Activated CD8-positive, alpha-beta memory T cell treated with anti-CD3 and anti-CD28 coated beads for 24 hours (primary cell): ENCODE measurements at regions not wholly inside any gene's neighbourhood (a gene's known extent, or its start where the extent isn't known, plus 50 kb on each side); places are given as distances from the start of the nearest gene placed in this dataset.

ENCODE experiments used
- DNase-seq: peaks from one replicate; pipeline ENCODE4 v3.0.0-alpha.2; 2020

DNA sequence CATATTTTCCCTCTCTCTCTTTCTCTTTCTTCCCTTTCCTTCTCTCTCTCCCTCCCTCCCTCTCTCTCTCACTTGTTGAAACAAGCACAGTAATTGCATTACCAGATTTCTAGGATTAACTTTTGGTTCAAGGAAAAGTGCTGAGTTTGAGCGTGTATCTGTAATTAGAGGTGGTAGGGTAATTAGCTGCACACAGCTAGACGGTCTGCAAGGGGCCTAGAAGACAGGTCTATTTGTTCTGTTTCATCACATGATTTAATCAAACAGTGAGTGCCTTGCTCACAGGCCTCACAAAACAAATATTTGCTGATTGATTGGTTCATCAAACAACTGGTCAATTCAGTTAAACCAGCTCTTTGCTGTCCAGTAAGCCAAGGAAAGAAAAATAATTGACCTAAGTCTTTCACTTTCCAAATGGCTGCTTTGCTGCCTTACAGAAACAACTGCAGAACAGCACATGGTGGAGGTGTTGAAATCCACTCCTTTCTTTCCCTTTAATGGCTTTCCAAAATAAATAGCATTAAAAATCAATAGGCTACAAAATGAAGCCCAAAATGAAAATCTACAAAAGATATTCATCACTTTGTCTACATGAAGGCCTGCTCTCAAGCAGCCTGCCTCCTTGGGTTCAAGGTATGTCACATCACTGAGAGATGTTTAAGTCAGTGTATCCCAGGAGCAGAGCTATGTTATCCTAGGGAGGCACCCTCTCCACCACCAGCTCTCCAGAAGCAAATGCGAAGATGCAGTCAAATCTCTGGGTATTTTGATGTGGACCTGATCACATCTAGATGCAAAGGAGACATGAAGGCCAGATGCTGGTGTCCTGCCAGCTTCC is 264.4 kb upstream of the SIX2 start:
- DNase-seq, result no peak

DNA sequence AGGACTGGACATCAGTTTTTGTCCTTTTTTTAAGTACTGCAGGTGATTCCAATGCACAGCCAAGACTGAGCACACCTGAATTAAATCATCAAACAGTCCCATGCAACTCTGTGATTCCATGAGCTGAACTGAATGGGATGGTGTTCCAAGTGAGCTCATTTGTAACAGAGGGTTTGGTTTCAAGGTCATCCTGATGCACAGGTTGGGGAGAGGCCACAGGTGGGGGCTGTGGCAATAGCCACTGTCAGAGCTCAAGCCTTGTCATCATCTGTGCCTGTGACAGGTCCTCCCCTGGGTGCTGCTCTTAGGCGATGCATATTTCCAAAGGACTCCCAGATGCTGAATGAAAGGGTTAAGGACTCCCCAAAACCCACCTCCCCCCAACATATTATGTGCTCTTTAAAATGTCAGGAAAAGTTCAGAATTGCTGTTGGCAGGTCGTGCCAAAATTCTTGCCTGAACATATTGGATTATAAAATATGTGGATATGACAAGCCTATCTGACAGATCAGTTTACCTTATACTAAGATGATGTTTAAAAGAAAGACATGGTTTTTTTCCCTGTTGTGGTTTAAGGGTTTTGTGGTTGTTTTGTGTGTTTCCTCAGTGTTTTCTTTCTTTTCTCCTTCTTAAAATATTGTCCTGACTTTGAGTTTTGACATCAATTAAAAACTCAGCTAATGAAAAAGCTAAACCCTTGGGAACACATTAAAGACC is 263.5 kb upstream of the SIX2 start:
- DNase-seq, result no peak

DNA sequence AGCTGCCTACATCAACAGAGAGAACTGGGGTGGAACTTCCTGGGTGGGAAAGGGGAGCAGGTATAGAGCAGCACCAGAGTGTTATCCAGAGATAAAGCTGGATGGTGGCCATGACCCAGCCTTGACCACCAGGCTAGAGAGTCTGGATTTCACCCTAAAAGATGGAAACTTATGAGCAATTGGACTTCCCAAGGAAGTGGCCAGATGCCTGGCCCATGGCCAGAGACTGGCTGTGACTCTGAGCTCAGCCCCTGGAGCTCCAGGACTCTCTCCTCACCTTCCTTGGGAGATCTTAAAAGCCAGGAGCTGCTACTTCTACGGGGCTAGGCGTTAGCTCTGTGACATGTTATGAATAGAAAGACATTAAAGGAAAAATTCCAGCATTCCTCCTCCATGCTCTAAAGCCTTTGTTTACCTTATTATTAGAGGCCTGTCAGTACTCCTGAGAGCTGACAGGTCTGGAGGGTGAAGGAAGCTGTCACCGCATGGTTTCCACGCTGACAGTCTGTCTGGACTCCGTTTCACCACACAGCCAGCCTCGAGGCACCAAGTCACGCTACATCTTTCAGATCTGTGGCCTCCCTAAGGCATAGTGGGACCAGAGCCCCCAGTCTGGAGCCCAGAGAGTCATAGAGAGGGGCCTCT is 260.0 kb upstream of the SIX2 start:
- no peak for DNase-seq

GRCh38 chr2:45268631-45269030 is 259.4 kb upstream of the SIX2 start:
- DNase-seq, result no peak

DNA sequence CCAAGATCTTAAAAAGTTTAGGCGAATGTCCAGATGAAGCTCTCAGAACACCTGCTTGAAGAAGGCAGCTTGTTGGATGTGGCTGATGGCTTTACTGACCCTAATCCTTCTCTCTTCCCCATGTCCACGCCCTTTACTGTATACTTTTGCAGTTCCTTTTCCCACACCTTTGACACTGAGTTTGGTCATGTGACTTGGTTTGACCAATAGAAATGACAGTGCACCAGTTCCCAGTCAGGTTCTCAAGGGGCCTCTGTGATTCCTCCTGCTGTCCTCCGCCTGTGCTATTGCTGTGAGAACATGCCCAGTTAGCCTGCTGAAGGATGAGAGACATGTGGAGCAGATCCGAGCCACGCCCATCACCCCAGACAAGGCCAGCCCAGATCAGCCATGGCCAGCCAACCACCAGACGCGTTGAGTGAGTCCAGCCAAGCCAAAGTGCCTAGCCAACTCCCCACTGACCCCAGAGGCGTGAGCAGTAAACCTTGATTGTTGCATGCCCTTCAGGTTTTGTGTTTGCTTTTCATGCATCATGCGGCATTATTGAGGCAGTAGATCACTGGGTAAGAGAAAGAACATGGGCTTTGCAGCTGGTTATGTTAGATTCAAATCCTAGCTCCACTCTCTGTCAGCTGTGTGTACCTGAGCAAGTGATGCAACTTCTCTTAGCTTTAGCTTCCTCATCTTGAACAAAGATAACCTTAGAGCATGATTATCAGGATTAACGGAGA is 258.0 kb upstream of the SIX2 start:
- DNase-seq, result no peak

GRCh38 chr2:45265336-45265735 is 256.1 kb upstream of the SIX2 start:
- no peak for DNase-seq

- no peak for DNase-seq
Observed at GRCh38 chr2:45264227-45265225, 255.3 kb upstream of the SIX2 start.

DNA sequence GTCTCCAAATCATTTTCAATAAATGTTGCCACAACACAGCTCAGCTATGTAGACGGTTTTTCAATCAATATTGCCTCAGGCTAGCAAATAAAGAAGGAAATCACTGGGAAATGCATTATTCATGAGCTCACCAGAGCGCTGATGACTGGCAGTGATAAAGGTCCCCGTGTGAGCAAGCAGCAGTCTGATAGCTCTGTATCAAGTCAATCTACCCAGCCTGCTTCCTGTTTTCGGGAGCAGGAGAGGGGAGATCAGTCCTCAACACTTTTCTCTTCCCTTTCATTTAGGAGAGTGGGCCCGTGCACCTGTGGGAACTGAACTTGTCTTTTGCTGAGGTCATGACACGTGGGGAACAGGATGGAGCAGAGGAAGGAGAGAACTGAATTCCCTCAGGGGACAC is 253.9 kb upstream of the SIX2 start:
- DNase-seq, result no peak

- DNase-seq, result no peak
Observed at GRCh38 chr2:45261746-45262145, 252.5 kb upstream of the SIX2 start.

DNA sequence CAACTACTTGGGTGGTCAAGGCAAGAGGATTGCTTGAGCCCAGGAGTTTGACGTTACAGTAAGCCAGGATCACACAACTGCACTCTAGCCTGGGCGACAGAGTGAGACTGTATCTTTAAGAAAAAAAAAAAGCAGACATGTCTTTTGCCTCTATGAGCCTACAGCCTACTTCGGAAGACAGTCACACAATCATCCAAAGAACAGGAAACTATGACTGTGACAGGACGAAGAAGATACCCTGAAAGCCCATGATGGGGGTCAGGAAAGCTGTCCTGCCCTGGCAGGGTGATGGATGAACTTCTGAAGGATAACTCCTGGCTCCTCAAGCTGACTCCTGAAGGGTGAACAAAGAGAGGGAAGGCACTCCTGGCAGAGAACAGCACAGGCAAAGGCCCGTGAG is 251.7 kb upstream of the SIX2 start:
- no peak for DNase-seq

GRCh38 chr2:45259547-45260160 is 250.4 kb upstream of the SIX2 start:
- DNase-seq, result no peak

GRCh38 chr2:45259138-45259537 is 249.9 kb upstream of the SIX2 start:
- no peak for DNase-seq

DNA sequence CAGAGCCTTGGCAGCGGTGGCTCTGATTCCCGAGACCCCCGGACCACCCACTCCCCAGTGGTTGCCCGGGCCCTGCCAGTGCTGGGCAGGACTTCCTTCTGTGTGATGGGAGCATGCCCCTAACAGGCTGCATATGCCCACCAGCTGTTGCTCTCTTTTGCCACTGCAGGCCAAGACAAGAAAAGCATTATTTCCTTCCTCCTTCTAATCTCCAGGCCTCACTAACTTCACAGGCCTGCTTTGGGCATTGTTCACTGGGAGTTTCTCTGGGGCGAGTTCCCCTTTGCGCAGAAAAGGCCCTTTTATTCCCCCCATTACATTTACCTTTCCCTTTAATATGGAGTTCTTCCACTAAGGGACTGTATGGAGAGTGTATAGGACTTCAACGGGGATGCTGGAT is 249.1 kb upstream of the SIX2 start:
- DNase-seq, result no peak

DNA sequence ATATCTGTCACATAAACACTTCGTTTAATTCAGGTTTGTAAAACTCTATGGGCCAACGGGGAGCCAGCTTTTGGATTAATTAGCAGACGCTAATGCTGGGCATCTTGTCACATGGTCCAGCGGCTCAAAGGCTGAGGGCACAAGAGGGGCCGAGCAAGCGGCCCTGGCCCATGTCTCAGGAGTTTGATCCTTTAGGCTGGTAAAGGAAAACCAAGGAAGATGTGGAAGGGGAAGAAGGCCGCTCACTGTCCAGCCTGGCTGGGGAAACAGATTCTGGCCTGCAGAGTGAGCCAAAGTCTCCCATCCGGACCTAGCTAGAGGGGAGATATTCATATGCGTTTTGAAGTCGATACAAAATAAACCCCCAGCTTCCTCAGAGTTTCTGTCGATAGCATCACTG is 248.6 kb upstream of the SIX2 start:
- no peak for DNase-seq

- DNase-seq, result no peak
Observed at GRCh38 chr2:45256867-45257641, 247.8 kb upstream of the SIX2 start.

DNA sequence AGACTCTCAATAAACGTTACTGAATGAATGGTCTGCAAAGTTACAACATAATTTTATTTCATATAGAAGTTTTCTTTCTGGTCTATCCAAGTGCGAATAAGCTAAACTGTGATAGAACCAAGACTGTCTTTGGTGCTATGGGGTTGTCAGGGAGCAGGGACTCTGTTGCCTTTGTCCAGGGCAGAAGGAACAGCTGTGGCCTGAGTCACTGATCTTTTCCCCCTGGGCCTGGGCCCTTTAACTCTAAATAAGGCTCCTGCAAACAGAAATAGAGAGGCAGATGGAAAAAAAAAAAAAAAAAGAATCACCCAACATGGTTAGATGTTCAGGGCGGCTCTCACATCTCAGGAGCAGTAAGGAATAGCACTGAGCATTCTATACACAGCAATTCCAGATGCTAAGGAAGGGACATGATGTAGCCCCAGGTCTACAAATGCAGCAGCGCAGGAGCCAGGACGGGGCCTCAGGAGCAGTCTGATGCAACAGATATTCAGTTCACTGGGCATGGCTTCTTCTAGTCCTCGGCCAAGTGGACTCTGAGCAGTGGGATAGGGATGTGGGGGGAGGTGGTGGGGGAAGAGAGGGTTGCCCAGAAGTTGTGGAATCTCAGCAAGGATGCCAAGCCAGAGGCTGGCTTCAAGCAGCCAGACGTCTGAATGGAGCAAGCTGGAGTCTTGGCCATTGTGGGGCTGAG is 247.1 kb upstream of the SIX2 start:
- DNase-seq, result no peak

DNA sequence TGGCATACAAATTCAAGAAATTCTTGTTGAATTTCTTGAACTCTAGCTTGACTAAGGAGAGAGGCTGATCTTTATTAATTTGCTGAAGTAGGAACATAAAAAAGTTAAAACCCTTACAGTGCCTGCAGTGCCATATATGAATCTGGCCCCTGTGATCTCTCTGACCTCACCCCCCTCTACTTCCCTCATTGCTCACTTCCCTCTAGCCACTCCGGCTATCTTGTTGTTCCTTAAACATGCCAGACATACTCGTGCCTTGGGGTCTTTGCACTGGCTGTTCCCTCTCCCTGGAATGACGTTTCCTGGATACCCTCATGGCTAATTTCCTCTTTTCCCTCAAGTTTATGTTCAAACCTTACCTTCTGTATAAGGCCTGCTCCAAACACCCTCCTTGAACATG is 246.3 kb upstream of the SIX2 start:
- no peak for DNase-seq

- DNase-seq, result no peak
Observed at GRCh38 chr2:45254025-45254424, 244.8 kb upstream of the SIX2 start.

- no peak for DNase-seq
Observed at GRCh38 chr2:45253151-45253550, 243.9 kb upstream of the SIX2 start.

DNA sequence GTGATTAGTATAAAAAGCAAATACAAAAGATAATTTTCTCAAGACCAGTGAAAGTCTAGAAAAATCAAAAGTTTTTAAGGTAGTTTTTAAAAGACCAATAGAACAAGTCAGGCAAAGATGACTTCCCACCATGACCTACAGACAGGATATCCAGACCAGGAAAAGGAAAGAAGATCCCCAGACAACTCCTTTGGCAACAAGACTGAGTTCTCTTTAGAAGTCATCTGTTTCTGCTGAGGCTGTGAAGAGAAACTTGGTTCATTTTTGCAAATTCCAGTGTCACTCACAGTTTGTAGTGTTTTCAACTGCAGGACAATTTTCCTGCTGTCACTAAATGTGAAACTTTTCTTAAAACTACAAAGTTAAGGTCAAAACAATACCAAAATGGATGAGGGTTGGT is 240.9 kb upstream of the SIX2 start:
- DNase-seq, result no peak
